AG08396 (cell line): ENCODE measurements at regions not wholly inside any gene's neighbourhood (a gene's known extent, or its start where the extent isn't known, plus 50 kb on each side); places are given as distances from the start of the nearest gene placed in this dataset.
"Not testable (repeated sequence)": the region's sequence is repeated elsewhere in the genome, so short reads cannot be mapped to it uniquely, and the experiment has no call there.

ENCODE experiments used
- DNase-seq: peaks from one replicate; pipeline ENCODE4 v3.0.0; 2012; ENCODE audit warnings: low spot score, mixed read lengths

- DNase-seq: not testable (repeated sequence)
These were observed 472.6 kb upstream of the CCDC196 start for GRCh38 chr14:66013607-66014006.

- DNase-seq: no peak
These were observed 470.9 kb upstream of the CCDC196 start for GRCh38 chr14:66015071-66015780.

- DNase-seq: no peak
These were observed 468.2 kb upstream of the CCDC196 start for GRCh38 chr14:66017927-66018326.

GRCh38 chr14:66022526-66022925 is 463.6 kb upstream of the CCDC196 start:
- no peak for DNase-seq

GRCh38 chr14:66025779-66026178 is 460.4 kb upstream of the CCDC196 start:
- DNase-seq: no peak

- not testable (repeated sequence) for DNase-seq
These were observed 454.2 kb upstream of the CCDC196 start for GRCh38 chr14:66031981-66032380.

GRCh38 chr14:66032800-66033199 is 453.4 kb upstream of the CCDC196 start:
- DNase-seq: no peak

GRCh38 chr14:66036547-66036946 is 449.6 kb upstream of the CCDC196 start:
- no peak for DNase-seq

GRCh38 chr14:66037361-66037760 is 448.8 kb upstream of the CCDC196 start:
- DNase-seq: no peak

GRCh38 chr14:66038212-66038611 is 448.0 kb upstream of the CCDC196 start:
- no peak for DNase-seq

GRCh38 chr14:66038618-66039017 is 447.6 kb upstream of the CCDC196 start:
- DNase-seq: no peak

GRCh38 chr14:66039495-66039894 is 446.7 kb upstream of the CCDC196 start:
- no peak for DNase-seq

- no peak for DNase-seq
These were observed 444.6 kb upstream of the CCDC196 start for GRCh38 chr14:66041582-66041981.

GRCh38 chr14:66043921-66044320 is 442.2 kb upstream of the CCDC196 start:
- no peak for DNase-seq

- DNase-seq: no peak
These were observed 440.6 kb upstream of the CCDC196 start for GRCh38 chr14:66045572-66046021.

GRCh38 chr14:66046035-66046434 is 440.1 kb upstream of the CCDC196 start:
- no peak for DNase-seq

- DNase-seq: no peak
These were observed 439.6 kb upstream of the CCDC196 start for GRCh38 chr14:66046591-66046990.

- no peak for DNase-seq
These were observed 429.8 kb upstream of the CCDC196 start for GRCh38 chr14:66056268-66056907.

- no peak for DNase-seq
These were observed 429.1 kb upstream of the CCDC196 start for GRCh38 chr14:66056926-66057552.

- DNase-seq: no peak
These were observed 421.0 kb upstream of the CCDC196 start for GRCh38 chr14:66065188-66065587.

GRCh38 chr14:66066981-66067776 is 419.0 kb upstream of the CCDC196 start:
- no peak for DNase-seq

- DNase-seq: no peak
These were observed 417.1 kb upstream of the CCDC196 start for GRCh38 chr14:66069036-66069435.
